Stimulated activated naive CD8-positive, alpha-beta T cell treated with anti-CD3 and anti-CD28 coated beads, Interleukin-15, amount 100 ng/mL, for 72 hours (primary cell): ENCODE measurements at regions not wholly inside any gene's neighbourhood (a gene's known extent, or its start where the extent isn't known, plus 50 kb on each side); places are given as distances from the start of the nearest gene placed in this dataset.

Experiments used
- ATAC-seq: fragments of 150-1000 bp; cut with Tn5 transposase; 2 replicates; pipeline ENCODE4 v1.10.0; 2021; ENCODE audit warnings: mild to moderate bottlenecking, moderate library complexity
- DNase-seq, 2 donors: peaks; one replicate each; pipeline ENCODE4 v3.0.0; 2021 to 2022
- H3K27ac Mint-ChIP-seq, 2 donors: one replicate each; pipeline ENCODE4 v1.8.0; 2022; ENCODE audit warnings: mild to moderate bottlenecking in 2 of 2, mixed read lengths in 2 of 2, moderate library complexity in 2 of 2
- H3K27me3 Mint-ChIP-seq: one replicate; pipeline ENCODE4 v1.8.0; 2022; ENCODE audit warnings: mixed read lengths
- H3K4me1 Mint-ChIP-seq: one replicate; pipeline ENCODE4 v1.8.0; 2022; ENCODE audit warnings: mild to moderate bottlenecking, mixed read lengths
- H3K4me3 Mint-ChIP-seq, 2 donors: one replicate each; pipeline ENCODE4 v1.8.0; 2022; ENCODE audit warnings: mild to moderate bottlenecking in 2 of 2, mixed read lengths in 2 of 2, moderate library complexity in 1 of 2
- H3K9me3 Mint-ChIP-seq, 2 donors: one replicate each; pipeline ENCODE4 v1.8.0; 2022; ENCODE audit warnings: mixed read lengths in 2 of 2

- H3K9me3 Mint-ChIP-seq: peaks cover 0 to 7% of the 10 kb centered on the region in 2 donors
- no peak overlapping the region for H3K27ac Mint-ChIP-seq
- no peaks in the 10 kb centered on the region for H3K27me3 Mint-ChIP-seq
- no peak overlapping the region for H3K4me3 Mint-ChIP-seq
- DNase-seq (no peak), ATAC-seq (no peak)
- no peaks in the 10 kb centered on the region for H3K4me1 Mint-ChIP-seq
These were observed 302.4 kb upstream of the NT5C1B start for GRCh38 chr2:18891600-18892345.

- H3K4me3 Mint-ChIP-seq: no peak overlapping the region
- H3K9me3 Mint-ChIP-seq: peaks cover 0 to 10% of the 10 kb centered on the region in 2 donors
- no peak for ATAC-seq
- DNase-seq: no peak
- no peaks in the 10 kb centered on the region for H3K27me3 Mint-ChIP-seq
- no peaks in the 10 kb centered on the region for H3K4me1 Mint-ChIP-seq
- no peak overlapping the region for H3K27ac Mint-ChIP-seq
These were observed 300.4 kb upstream of the NT5C1B start for GRCh38 chr2:18889565-18890332.

GRCh38 chr2:18885457-18885856 lies 296.1 kb upstream of the NT5C1B start:
- H3K4me3 Mint-ChIP-seq: no peak overlapping the region
- H3K27ac Mint-ChIP-seq: no peak overlapping the region
- H3K27me3 Mint-ChIP-seq: no peaks in the 10 kb centered on the region
- ATAC-seq: no peak
- H3K9me3 Mint-ChIP-seq: peaks cover 0 to 10% of the 10 kb centered on the region in 2 donors
- H3K4me1 Mint-ChIP-seq: no peaks in the 10 kb centered on the region
- no peak for DNase-seq

- no peak overlapping the region for H3K4me3 Mint-ChIP-seq
- no peak for DNase-seq
- peaks cover 4 to 22% of the 10 kb centered on the region in 2 donors for H3K9me3 Mint-ChIP-seq
- H3K27me3 Mint-ChIP-seq: no peaks in the 10 kb centered on the region
- no peak for ATAC-seq
- no peaks in the 10 kb centered on the region for H3K4me1 Mint-ChIP-seq
- H3K27ac Mint-ChIP-seq: no peak overlapping the region
These were observed 294.5 kb upstream of the NT5C1B start for GRCh38 chr2:18883616-18884456.

GRCh38 chr2:18871430-18871829 lies 282.1 kb upstream of the NT5C1B start:
- DNase-seq: no peak
- Mint-ChIP-seq H3K27ac (no peak overlapping the region), H3K9me3 (peaks cover 14 to 16% of the 10 kb centered on the region in 2 donors), H3K27me3 (no peaks in the 10 kb centered on the region), H3K4me3 (no peak overlapping the region), H3K4me1 (no peaks in the 10 kb centered on the region)
- no peak for ATAC-seq

- Mint-ChIP-seq H3K4me1 (no peaks in the 10 kb centered on the region), H3K27ac (no peak overlapping the region), H3K27me3 (no peaks in the 10 kb centered on the region), H3K4me3 (no peak overlapping the region), H3K9me3 (peaks cover 12 to 18% of the 10 kb centered on the region in 2 donors)
- ATAC-seq (no peak), DNase-seq (no peak)
These were observed 280.9 kb upstream of the NT5C1B start for GRCh38 chr2:18870307-18870706.

- no peak for DNase-seq
- Mint-ChIP-seq H3K27ac (no peak overlapping the region), H3K4me1 (no peaks in the 10 kb centered on the region), H3K4me3 (no peak overlapping the region), H3K27me3 (no peaks in the 10 kb centered on the region), H3K9me3 (peaks cover 14 to 36% of the 10 kb centered on the region in 2 donors)
- no peak for ATAC-seq
These were observed 272.6 kb upstream of the NT5C1B start for GRCh38 chr2:18861951-18862350.

GRCh38 chr2:18860179-18860578 lies 270.8 kb upstream of the NT5C1B start:
- Mint-ChIP-seq H3K4me3 (no peak overlapping the region), H3K27me3 (no peaks in the 10 kb centered on the region), H3K4me1 (no peaks in the 10 kb centered on the region), H3K9me3 (peaks cover 10 to 28% of the 10 kb centered on the region in 2 donors), H3K27ac (peak overlapping the region in 1 of 2 donors; percentile 29)
- ATAC-seq (no peak), DNase-seq (no peak)

- ATAC-seq (no peak), DNase-seq (no peak)
- Mint-ChIP-seq H3K4me3 (no peak overlapping the region), H3K27ac (no peak overlapping the region), H3K27me3 (no peaks in the 10 kb centered on the region), H3K4me1 (no peaks in the 10 kb centered on the region), H3K9me3 (peaks cover 2 to 23% of the 10 kb centered on the region in 2 donors)
These were observed 267.4 kb upstream of the NT5C1B start for GRCh38 chr2:18856765-18857164.

- H3K27ac Mint-ChIP-seq: no peak overlapping the region
- peaks cover 0 to 18% of the 10 kb centered on the region in 2 donors for H3K9me3 Mint-ChIP-seq
- no peak for DNase-seq
- H3K4me1 Mint-ChIP-seq: no peaks in the 10 kb centered on the region
- H3K27me3 Mint-ChIP-seq: no peaks in the 10 kb centered on the region
- ATAC-seq: no peak
- H3K4me3 Mint-ChIP-seq: no peak overlapping the region
These were observed 265.7 kb upstream of the NT5C1B start for GRCh38 chr2:18855027-18855426.

GRCh38 chr2:18849841-18850578 lies 260.6 kb upstream of the NT5C1B start:
- Mint-ChIP-seq H3K27ac (no peak overlapping the region), H3K27me3 (no peaks in the 10 kb centered on the region), H3K4me1 (no peaks in the 10 kb centered on the region), H3K4me3 (no peak overlapping the region), H3K9me3 (no peaks in the 10 kb centered on the region)
- ATAC-seq (no peak), DNase-seq (no peak)

- no peaks in the 10 kb centered on the region for H3K27me3 Mint-ChIP-seq
- H3K4me1 Mint-ChIP-seq: no peaks in the 10 kb centered on the region
- no peak overlapping the region for H3K4me3 Mint-ChIP-seq
These were observed 259.3 kb upstream of the NT5C1B start for GRCh38 chr2:18848646-18849045.

GRCh38 chr2:18845854-18846445 lies 256.6 kb upstream of the NT5C1B start:
- no peaks in the 10 kb centered on the region for H3K27me3 Mint-ChIP-seq
- H3K4me3 Mint-ChIP-seq: no peak overlapping the region

More at GRCh38 chr2:18848646-18849045, 259.3 kb upstream of the NT5C1B start:
- ATAC-seq (no peak), DNase-seq (no peak)
- Mint-ChIP-seq H3K9me3 (no peaks in the 10 kb centered on the region), H3K27ac (peak overlapping the region in 1 of 2 donors; percentile 31)

GRCh38 chr2:18842836-18843235 lies 253.5 kb upstream of the NT5C1B start:
- no peak overlapping the region for H3K4me3 Mint-ChIP-seq
- no peaks in the 10 kb centered on the region for H3K27me3 Mint-ChIP-seq
- DNase-seq: no peak
- no peak for ATAC-seq
- H3K9me3 Mint-ChIP-seq: no peaks in the 10 kb centered on the region
- no peaks in the 10 kb centered on the region for H3K4me1 Mint-ChIP-seq
- no peak overlapping the region for H3K27ac Mint-ChIP-seq

More at GRCh38 chr2:18845854-18846445, 256.6 kb upstream of the NT5C1B start:
- DNase-seq (no peak), ATAC-seq (no peak)
- H3K9me3 Mint-ChIP-seq: no peaks in the 10 kb centered on the region
- no peak overlapping the region for H3K27ac Mint-ChIP-seq
- H3K4me1 Mint-ChIP-seq: no peaks in the 10 kb centered on the region
